CD4-positive, alpha-beta T cell treated with Interferon alpha-2 for 1 hour (primary cell): ENCODE measurements at regions not wholly inside any gene's neighbourhood (a gene's known extent, or its start where the extent isn't known, plus 50 kb on each side); places are given as distances from the start of the nearest gene placed in this dataset.

Experiments used
- DNase-seq, 2 donors: peaks; one replicate each; pipeline ENCODE4 v3.0.0-alpha.2; 2020 to 2022

DNA sequence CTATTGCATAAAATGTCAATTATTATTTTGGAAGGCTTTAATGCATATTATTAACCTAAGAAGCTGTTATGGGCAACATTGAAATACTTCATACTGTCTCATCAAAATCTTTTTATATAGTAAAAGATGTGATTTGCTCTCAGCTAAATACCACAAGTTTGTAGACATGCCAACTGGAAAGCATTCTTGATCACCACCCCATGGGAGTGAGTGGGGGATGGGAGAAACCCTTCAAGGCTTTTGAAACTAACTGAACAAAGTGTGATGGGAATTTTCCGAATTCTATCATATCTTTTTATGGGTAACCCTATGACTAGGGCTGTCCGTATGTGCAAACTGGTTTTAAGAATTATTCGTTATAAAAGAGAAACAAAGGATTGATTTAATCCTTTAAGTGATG is 377.3 kb upstream of the JAG1 start:
- no peak for DNase-seq

- DNase-seq, result no peak
These were observed 379.5 kb upstream of the JAG1 start for GRCh38 chr20:11053310-11053709.

- no peak for DNase-seq
These were observed 380.6 kb upstream of the JAG1 start for GRCh38 chr20:11054266-11054993.

- no peak for DNase-seq
These were observed 382.6 kb upstream of the JAG1 start for GRCh38 chr20:11056414-11056813.

GRCh38 chr20:11057624-11058023 is 383.8 kb upstream of the JAG1 start:
- DNase-seq, result no peak

DNA sequence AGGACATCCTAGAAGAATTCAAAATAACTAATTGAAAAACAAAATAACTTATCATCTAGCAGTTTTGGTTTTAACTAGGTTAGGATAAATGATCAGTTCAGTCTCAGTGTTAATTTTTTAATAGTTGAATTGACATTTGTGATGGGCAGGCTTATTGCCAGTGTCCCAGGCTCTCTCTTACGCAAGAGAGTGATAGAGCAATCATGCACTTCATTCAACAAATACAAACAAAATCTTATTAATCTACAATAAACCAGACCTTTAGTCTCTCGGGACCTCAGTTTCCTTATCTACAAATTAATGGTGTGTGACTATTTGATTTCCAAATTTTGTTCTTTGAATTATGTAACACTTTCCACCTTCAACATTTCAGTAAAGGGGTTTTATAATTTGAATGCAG is 385.9 kb upstream of the JAG1 start:
- no peak for DNase-seq

GRCh38 chr20:11060423-11061185 is 386.8 kb upstream of the JAG1 start:
- DNase-seq, result no peak

- no peak for DNase-seq
These were observed 389.6 kb upstream of the JAG1 start for GRCh38 chr20:11063444-11063843.

- DNase-seq, result no peak
These were observed 391.1 kb upstream of the JAG1 start for GRCh38 chr20:11064946-11065345.

DNA sequence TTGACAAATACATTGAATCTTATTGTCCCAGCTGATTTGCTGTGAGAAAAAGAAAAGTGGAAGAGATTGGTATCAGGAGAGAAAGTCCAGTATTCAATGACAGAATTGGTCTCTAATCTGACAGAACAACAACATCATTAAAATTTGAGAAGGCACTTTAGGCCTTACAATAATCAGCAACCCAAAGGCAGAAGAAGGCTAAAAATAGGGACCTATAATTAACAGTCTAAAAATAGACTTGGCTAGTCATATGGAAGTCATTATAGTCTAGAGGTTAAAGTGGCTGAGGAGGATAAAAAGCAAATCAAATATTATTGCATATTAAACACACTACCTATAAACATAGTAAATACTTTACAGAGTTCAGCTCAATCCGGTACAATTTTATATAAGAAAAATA is 393.6 kb upstream of the JAG1 start:
- no peak for DNase-seq

- DNase-seq, result no peak
These were observed 399.2 kb upstream of the JAG1 start for GRCh38 chr20:11072982-11073381.

DNA sequence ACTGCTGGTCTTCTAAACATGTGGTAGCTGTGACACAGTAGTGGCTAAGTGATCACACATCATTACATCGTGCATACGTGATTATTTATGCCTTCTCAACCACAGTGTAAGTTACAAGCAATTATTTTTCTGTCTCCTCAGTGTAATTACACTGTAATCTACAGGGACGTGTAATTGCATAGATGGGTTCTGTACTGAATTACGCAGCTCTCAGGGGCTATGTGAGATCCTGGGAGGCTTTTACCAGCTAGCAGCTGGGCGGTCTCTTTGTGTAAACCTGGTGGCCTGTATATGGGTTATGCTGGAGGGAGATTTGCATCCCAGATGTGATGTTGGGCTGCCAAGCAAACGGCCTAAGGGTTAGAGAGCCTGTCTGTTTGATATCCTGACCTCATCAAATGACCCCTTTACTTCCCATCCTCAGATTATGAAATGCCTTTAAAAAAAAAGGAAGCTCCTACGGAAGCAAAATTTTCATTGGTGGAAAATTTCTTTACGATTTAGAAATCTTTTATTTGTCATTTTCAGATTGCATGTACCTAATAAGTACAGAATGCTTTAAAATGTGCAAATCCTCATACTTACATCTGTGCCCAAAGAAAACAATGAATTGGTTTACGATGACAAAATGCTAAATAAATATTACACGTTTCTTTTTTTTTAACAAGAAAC is 402.8 kb upstream of the JAG1 start:
- no peak for DNase-seq

DNA sequence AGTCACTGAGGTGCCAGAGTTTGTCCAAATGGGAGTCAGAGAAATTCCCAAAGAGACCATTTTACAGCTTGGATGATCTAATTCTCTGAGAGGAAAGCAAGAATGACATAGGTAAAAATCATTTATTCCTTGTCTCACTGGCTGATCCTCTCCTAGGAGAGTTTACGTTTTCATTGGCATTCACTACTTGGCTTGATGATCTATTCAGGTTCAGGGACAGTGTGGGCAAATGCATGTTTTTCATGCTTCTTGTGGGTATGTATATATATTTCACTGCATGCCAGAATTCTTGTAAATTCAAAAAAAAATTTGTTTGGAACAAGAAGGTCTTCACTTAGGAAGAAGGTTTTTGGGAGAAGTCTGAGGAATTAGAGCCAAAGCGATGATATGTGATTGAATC is 403.4 kb upstream of the JAG1 start:
- no peak for DNase-seq

GRCh38 chr20:11080010-11080409 is 406.2 kb upstream of the JAG1 start:
- no peak for DNase-seq

DNA sequence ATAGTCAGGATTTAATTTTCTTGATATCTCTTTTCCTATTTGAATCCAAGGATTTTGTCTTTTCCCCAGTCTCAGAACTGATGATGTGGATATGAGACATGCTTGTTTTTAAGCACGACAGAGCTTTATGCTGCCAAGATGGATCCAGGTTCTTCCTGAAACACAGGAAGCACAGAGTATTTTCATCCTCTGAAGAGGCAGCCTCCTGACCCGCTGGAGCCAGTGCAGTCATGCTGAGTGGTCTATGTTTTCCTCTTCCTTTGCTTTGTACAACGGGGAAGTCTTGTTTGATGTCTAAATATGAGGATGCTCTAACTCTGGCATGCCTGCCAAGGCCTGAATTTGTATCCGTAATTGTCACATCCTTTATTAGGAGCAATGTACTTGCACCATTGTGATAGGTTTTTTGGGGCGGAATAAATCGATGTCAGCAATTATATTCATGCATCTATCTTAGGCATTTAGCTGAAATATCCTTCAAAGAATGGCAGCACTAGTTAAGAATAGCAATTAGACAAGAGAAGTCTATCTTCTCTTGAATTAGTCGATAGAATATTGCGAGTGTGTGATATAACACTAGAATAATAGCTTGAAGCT is 407.1 kb upstream of the JAG1 start:
- DNase-seq, result no peak

DNA sequence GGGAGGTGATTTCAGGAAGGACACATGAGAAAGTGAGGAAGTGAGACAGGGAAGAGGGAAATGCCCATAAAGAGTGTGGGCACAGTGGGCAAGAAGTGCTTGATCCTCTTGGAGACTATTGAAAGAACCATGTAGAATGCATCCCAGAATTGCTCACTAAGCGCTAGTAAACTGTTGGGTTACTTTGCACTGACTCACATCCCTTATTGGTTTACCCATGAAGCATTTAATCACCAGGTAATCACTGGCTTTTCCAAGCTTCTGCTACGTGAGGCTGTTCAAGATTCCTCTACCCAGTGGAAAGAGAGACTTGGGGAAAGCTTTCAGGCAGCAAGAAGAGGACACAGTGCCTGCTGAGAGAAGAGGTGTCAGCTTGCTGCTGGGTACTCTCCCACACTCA is 410.0 kb upstream of the JAG1 start:
- DNase-seq, result no peak

- DNase-seq, result no peak
These were observed 410.7 kb upstream of the JAG1 start for GRCh38 chr20:11084508-11084907.

GRCh38 chr20:11086970-11087369 is 413.2 kb upstream of the JAG1 start:
- DNase-seq, result no peak

GRCh38 chr20:11090751-11091150 is 417.0 kb upstream of the JAG1 start:
- no peak for DNase-seq

DNA sequence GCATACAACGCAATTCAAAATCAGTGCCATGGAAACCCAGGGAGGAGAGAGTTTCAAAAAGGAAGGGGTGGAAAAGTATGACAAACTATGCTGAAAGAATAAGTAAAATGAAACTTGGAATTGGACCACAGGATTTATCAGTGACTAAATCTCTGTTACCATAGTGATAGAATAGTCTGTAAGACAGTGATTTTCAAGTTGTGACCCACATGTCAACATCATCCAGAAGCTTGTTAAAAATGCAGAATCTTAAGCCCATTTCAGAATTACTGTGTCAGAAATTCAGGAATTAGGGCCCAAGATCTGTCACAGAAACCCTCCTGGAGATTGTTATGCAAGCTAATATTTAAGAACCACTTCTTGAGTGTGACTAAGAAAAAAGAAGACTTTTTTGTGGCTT is 417.7 kb upstream of the JAG1 start:
- DNase-seq, result no peak

GRCh38 chr20:11092151-11092550 is 418.4 kb upstream of the JAG1 start:
- DNase-seq, result no peak

DNA sequence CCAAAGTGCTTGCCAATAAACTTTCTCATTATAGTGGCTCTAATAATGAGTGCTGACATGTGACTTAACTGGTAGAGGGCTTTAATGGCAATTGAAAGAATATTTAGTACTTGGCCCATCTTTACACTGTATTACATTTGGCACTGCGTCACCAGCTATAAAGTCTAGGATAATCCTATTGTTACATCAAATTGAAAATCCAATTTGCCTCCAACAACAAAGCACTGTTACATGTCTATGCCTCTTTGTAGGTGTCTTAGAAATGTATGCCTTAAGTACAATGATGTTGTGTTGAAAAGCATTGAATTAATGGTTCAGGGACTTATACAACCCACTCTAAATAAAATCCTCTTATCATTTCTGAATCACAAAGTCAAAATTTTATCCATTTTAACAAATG is 420.4 kb upstream of the JAG1 start:
- no peak for DNase-seq

DNA sequence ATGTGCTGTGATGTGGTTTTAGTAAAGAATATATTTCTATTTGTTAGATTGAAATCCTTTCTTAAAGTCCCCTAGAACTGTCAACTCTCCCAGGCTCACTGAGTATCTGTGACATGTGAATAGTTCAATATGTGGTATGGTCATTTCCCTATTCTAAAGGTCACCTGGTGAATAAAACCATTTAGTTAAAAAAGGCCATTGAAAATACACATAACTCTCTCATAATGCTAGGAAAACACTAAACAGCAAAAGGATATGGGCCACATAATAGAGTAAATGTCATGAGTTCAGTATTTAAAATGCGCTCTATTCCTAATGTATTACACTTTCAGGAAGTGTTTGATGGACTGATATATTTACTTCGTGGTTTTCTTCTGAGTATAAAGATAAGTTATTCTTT is 420.9 kb upstream of the JAG1 start:
- no peak for DNase-seq

DNA sequence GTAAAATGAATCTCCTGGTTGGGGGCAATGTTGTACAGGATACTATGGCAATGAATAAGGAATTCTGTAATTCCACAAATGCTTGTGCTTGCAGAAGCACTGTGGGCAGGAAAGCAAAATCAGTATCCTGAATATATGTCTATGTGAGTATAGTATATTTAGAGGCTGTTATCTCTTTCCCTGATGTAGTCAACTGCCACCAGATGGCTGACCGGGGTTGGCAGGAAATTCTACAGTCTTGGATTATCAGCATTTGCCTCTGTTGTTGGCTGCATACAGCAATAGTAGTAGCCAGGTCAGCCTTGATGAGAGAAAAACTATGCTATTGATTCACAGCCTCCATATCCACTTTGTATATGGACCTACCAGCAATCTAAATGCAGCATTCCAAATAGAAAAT is 425.1 kb upstream of the JAG1 start:
- no peak for DNase-seq
